Coronary artery (tissue), 2 donors: ENCODE measurements at regions not wholly inside any gene's neighbourhood (a gene's known extent, or its start where the extent isn't known, plus 50 kb on each side); places are given as distances from the start of the nearest gene placed in this dataset.

ENCODE experiments used
- DNase-seq: peaks from one replicate; pipeline ENCODE4 v3.0.0-alpha.2; 2017; ENCODE audit warnings: low spot score
- H3K27ac ChIP-seq, 2 donors: fragments of 200-600 bp; sonication (generic); one replicate each; pipeline ENCODE4 v1.5.1; 2016 to 2019
- H3K4me3 ChIP-seq: fragments of 200-600 bp; sonication (generic); 2 replicates; pipeline ENCODE4 v1.5.1; 2016; ENCODE audit warnings: mild to moderate bottlenecking, moderate library complexity
- TF ChIP-seq, protein P1 (sequence below): fragments of 200-600 bp; sonication (generic); IDR thresholded peaks from one replicate; pipeline ENCODE4 v1.5.1; 2019; ENCODE audit warnings: antibody characterized with exemption

DNA sequence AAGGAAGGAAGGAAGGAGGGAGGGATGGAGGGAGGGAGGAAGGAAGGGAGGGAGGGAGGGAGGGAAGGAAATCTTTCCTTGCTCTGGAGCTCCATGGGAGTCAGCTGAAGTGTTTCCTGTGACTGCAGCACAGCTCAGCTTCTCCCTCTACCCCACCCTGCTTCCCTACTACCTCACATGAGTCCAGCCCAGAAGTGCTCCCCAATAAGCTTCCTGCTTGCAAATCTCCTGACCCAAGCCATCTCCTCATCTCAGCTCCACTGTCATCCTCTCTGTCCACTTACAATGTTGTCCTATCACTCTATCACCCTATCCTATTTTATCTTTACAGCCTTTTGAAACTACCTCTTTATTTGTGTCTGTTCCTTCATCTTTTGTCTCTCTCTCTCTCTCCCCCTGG is 52.9 kb upstream of the SSBP3 start:
- H3K4me3 ChIP-seq: no peak overlapping the region
- H3K27ac ChIP-seq: no peak overlapping the region
- TF ChIP-seq, protein P1, sequence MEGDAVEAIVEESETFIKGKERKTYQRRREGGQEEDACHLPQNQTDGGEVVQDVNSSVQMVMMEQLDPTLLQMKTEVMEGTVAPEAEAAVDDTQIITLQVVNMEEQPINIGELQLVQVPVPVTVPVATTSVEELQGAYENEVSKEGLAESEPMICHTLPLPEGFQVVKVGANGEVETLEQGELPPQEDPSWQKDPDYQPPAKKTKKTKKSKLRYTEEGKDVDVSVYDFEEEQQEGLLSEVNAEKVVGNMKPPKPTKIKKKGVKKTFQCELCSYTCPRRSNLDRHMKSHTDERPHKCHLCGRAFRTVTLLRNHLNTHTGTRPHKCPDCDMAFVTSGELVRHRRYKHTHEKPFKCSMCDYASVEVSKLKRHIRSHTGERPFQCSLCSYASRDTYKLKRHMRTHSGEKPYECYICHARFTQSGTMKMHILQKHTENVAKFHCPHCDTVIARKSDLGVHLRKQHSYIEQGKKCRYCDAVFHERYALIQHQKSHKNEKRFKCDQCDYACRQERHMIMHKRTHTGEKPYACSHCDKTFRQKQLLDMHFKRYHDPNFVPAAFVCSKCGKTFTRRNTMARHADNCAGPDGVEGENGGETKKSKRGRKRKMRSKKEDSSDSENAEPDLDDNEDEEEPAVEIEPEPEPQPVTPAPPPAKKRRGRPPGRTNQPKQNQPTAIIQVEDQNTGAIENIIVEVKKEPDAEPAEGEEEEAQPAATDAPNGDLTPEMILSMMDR: no peak
- no peak for DNase-seq

DNA sequence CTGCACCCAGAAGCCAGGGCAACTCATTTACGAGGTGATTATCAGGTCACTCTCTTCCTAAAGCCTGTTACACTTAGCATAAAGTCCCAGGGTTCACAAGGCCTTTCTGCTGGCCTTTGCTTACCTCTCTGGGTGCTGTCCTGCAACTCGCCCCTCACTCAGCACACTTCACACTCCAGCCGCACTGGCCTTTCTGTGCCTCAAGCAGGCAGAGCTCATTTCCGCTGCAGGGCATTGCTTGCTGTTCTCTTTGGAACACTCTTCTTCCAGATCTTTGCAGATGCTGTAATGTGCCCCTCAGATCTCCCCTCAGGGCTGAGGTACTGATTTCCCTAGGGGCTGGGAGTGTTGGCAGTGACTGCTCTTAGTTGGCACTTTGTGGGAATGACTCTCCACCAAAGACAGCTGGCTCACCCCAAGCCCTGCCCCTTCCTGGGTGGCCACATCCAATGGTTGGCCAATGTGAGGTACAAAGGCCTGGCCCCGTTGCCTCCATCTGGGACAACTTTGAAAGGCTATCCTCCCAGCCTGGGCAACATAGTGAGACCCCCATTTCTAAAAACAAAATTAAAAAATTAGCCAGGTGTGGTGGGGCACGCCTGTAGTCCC is 50.8 kb upstream of the SSBP3 start:
- Histone ChIP-seq H3K4me3 (no peak overlapping the region), H3K27ac (no peak overlapping the region)
- TF ChIP-seq, protein P1: no peak
- peak; percentile 38 for DNase-seq

DNA sequence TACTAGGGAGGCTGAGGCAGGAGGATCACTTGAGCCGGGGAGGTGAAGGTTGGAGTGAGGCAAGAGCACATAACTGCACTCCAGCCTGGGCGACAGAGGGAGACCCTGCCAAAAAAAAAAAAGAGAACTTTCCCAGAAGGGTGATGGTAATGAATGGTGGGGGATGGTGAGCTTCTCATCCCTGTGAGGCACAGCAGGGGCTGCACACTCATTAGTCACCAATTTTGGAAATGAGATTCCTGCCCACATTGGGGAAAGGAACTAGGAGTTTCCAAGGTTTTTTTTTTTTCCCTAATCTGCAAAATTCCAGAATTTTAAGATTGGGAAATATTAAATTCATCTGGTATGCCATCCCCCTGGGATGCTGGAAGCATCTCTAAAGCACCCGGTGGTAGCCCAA is 50.2 kb upstream of the SSBP3 start:
- H3K27ac ChIP-seq: no peak overlapping the region
- H3K4me3 ChIP-seq: no peak overlapping the region
- TF ChIP-seq, protein P1: no peak
- no peak for DNase-seq
